Kidney (tissue), 13 donors: ENCODE measurements at regions not wholly inside any gene's neighbourhood (a gene's known extent, or its start where the extent isn't known, plus 50 kb on each side); places are given as distances from the start of the nearest gene placed in this dataset.
A peak's percentile ranks its signal among the peaks of the same experiment; 100 is the strongest.

ENCODE experiments used
- DNase-seq, 5 donors: peaks; one replicate each; pipeline ENCODE4 v3.0.0-alpha.2; 2013 to 2020
- FAIRE-seq: peaks from 2 replicates; lab custom pipeline; 2012; peaks lifted over from hg19 to GRCh38; lab: Jason Lieb, UNC
- H3K27ac ChIP-seq, 2 donors: one replicate each; pipeline ENCODE4 v1.7.0; 2013; ENCODE audit warnings: low read depth in 2 of 2, low read length in 2 of 2, inconsistent platforms in 1 of 2
- H3K27me3 ChIP-seq: one replicate; pipeline ENCODE4 v1.7.1; 2013; ENCODE audit warnings: low read length, inconsistent platforms; ENCODE audit not compliant: control insufficient read depth, insufficient read depth
- H3K36me3 ChIP-seq, 3 donors: one replicate each; pipeline versions ENCODE4 v1.7.0 to v1.7.1; 2013; ENCODE audit warnings: low read length in 3 of 3, control low read depth in 1 of 3, inconsistent platforms in 1 of 3; ENCODE audit not compliant: insufficient read depth in 3 of 3, control insufficient read depth in 2 of 3
- H3K4me1 ChIP-seq, 3 donors: one replicate each; pipeline versions ENCODE4 v1.7.0 to v1.7.1; 2013; ENCODE audit warnings: low read length in 3 of 3, inconsistent platforms in 1 of 3, low read depth in 1 of 3; ENCODE audit not compliant: control insufficient read depth in 2 of 3, insufficient read depth in 2 of 3
- H3K4me3 ChIP-seq, 3 donors: one replicate each; pipeline versions ENCODE4 v1.7.0 to v1.8.1; 2013; ENCODE audit warnings: low read length in 3 of 3, control low read depth in 1 of 3, inconsistent platforms in 1 of 3
- H3K9ac ChIP-seq, 3 donors: one replicate each; pipeline versions ENCODE4 v1.7.0 to v1.7.1; 2013; ENCODE audit warnings: low read length in 3 of 3, control low read depth in 1 of 3, inconsistent platforms in 1 of 3
- H3K9me3 ChIP-seq, 3 donors: one replicate each; pipeline versions ENCODE4 v1.7.0 to v1.7.1; 2013; ENCODE audit warnings: low read length in 3 of 3, control low read depth in 1 of 3, inconsistent platforms in 1 of 3; ENCODE audit not compliant: control insufficient read depth in 2 of 3, insufficient read depth in 1 of 3
- intact Hi-C: fragments of 100-400 bp; cut with DNase I; formaldehyde crosslinking; loops from one replicate; pipeline ENCODE4 v1.11.1; 2022
- TF ChIP-seq, protein P1 (sequence below): IDR thresholded peaks from 3 replicates; pipeline ENCODE4 v1.5.1; 2012; ENCODE audit warnings: mild to moderate bottlenecking, moderate library complexity, borderline replicate concordance; ENCODE audit not compliant: insufficient read depth; ENCODE audit errors: extremely low read depth
- donor health status: control.
- donor health status: control.
- donor health status: control.
- donor health status: control.
- donor health status: control.
- donor health status: DM: yes; HTN: yes; CAD: no.
- donor health status: Normal renal cell carcinoma (clear cell type).

DNA sequence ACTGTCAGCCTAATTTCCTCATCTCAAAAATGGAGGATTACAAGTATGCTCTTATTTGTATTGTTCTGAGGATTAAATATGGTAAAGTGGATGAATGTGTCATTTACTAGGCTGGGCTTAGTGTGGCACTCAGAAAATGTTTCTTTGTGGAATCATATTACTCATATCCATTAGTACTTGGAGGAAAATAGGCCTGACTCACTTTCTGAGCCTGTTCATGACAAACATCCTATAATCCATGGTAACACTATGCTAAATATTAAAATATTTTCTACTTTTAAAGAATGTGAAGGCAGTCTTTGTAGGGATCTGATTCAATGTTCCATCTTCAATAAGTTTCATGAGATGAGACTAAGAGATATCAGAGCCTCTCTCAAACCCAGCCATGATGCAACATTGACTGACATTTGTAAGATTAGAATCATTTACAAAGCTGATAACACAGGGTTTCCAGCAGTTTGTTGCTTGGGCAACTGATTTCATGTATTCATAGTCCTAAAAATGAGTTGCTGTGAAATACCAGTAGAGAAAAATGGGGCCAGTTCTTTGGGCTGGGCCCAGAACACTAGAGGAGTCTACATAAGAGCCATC, 1048.5 kb downstream of the NTRK3 start:
- Histone ChIP-seq H3K27ac (no peak overlapping the region), H3K36me3 (no peaks in the 10 kb centered on the region), H3K9ac (no peak overlapping the region), H3K9me3 (no peaks in the 10 kb centered on the region), H3K27me3 (no peaks in the 10 kb centered on the region), H3K4me1 (no peaks in the 10 kb centered on the region), H3K4me3 (no peak overlapping the region)
- intact Hi-C loops: no loop called here
- no peak for FAIRE-seq
- no peak for DNase-seq
- TF ChIP-seq, protein P1, sequence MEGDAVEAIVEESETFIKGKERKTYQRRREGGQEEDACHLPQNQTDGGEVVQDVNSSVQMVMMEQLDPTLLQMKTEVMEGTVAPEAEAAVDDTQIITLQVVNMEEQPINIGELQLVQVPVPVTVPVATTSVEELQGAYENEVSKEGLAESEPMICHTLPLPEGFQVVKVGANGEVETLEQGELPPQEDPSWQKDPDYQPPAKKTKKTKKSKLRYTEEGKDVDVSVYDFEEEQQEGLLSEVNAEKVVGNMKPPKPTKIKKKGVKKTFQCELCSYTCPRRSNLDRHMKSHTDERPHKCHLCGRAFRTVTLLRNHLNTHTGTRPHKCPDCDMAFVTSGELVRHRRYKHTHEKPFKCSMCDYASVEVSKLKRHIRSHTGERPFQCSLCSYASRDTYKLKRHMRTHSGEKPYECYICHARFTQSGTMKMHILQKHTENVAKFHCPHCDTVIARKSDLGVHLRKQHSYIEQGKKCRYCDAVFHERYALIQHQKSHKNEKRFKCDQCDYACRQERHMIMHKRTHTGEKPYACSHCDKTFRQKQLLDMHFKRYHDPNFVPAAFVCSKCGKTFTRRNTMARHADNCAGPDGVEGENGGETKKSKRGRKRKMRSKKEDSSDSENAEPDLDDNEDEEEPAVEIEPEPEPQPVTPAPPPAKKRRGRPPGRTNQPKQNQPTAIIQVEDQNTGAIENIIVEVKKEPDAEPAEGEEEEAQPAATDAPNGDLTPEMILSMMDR: no peak

DNA sequence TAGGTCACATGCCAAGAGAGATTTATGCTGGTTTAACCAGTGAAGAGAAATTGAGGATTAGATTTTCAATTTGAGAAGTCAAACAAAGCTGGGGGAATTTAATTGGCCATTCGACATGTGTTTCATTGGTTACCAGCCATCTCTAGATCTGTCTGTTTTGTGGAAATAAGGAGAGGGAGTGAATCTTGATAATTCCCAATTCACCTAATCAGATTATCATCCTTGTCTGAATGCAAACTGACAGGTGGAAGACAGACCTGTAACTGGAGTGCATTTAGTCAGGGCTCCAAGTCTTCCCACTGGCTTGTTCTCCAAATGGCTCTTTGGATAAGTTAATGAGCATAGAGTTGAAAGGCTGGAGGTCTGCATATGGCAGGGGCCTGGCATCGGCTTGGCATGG, 1049.3 kb downstream of the NTRK3 start:
- no peak for FAIRE-seq
- H3K9me3 ChIP-seq: no peaks in the 10 kb centered on the region

DNA sequence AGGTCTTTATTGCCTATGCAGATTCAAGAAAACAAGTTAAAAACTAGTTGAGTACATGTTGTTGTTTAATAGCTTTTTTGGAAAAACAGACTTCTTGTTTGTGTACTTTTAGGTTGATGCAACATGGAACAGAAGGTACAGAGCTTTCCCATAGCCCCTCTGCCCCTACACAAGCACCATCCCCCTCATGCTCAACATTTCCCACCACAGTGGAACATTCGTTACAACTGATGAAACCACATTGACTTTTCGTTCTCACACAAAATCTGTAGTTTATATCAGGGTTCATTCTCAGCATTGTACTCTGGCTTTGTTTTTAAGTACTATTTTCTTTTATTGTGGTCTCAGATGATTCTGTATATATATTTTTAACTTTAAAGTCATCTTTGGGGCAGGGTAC, 1054.6 kb downstream of the NTRK3 start:
- Histone ChIP-seq H3K9me3 (no peaks in the 10 kb centered on the region), H3K4me1 (no peaks in the 10 kb centered on the region), H3K4me3 (no peak overlapping the region), H3K36me3 (no peaks in the 10 kb centered on the region), H3K9ac (no peak overlapping the region), H3K27ac (no peak overlapping the region), H3K27me3 (no peaks in the 10 kb centered on the region)
- intact Hi-C loops: no loop called here
- no peak for DNase-seq
- no peak for FAIRE-seq
- TF ChIP-seq, protein P1: no peak

More for the DNA sequence above, 1049.3 kb downstream of the NTRK3 start:
- H3K27ac ChIP-seq: no peak overlapping the region
- H3K4me3 ChIP-seq: no peak overlapping the region
- TF ChIP-seq, protein P1: no peak
- no peaks in the 10 kb centered on the region for H3K4me1 ChIP-seq
- no peak for DNase-seq
- no peaks in the 10 kb centered on the region for H3K36me3 ChIP-seq
- no peak overlapping the region for H3K9ac ChIP-seq
- intact Hi-C loops: no loop called here
- H3K27me3 ChIP-seq: no peaks in the 10 kb centered on the region

DNA sequence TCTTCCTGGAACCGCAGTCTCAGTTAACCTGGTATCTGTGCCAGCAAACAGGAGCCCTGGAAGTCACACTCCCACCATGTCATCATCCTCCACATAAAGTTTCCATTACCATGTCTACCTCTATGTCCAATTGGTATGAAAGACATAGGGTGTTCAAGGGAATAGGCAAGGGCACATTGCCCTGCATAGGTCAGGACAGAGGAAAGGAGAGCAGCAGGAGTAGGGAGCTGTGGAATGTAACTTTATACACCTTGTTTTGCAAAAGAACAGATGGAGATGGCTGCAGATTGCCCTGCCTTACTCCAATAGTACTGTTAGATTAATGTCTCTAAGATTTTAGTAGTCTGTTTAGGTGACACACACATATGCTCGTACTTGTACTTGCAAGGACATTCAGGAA, 1056.4 kb downstream of the NTRK3 start:
- no peak overlapping the region for H3K4me3 ChIP-seq
- no peaks in the 10 kb centered on the region for H3K36me3 ChIP-seq
- no peaks in the 10 kb centered on the region for H3K4me1 ChIP-seq
- DNase-seq (peak in 2 of 5 donors; percentile 10 to 12), FAIRE-seq (no peak)
- TF ChIP-seq, protein P1: no peak
- no peak overlapping the region for H3K9ac ChIP-seq
- no peak overlapping the region for H3K27ac ChIP-seq
- H3K27me3 ChIP-seq: no peaks in the 10 kb centered on the region
- intact Hi-C loops: no loop called here
- H3K9me3 ChIP-seq: no peaks in the 10 kb centered on the region
